GM12874 (cell line): ENCODE measurements at regions not wholly inside any gene's neighbourhood (a gene's known extent, or its start where the extent isn't known, plus 50 kb on each side); places are given as distances from the start of the nearest gene placed in this dataset.

Experiments used
- TF ChIP-seq, protein P1 (sequence below): IDR thresholded peaks from 2 replicates; pipeline ENCODE4 v1.5.1; 2011; ENCODE audit warnings: low read depth, mild to moderate bottlenecking, control low read depth, low read length, moderate library complexity; ENCODE audit not compliant: insufficient read depth

DNA sequence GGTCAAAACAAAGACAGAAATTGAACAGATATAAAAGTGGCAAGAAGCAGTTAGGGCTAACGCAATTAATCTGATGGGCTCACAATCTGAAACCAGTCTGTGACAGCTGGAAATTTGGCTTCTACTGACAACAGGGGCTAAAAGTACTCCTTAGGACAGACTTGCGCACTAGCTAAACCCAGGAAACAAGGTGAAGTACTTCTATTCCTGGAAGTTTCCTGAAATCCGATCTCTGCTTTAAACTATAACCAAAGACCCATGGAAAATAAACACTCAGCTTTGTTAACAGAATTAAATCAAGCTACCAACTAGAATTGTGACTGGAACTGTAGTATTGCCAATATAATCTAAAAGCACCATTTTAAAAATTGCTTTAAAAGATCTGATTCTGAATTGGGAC, 520.2 kb upstream of the ZWINT start:
- TF ChIP-seq, protein P1, sequence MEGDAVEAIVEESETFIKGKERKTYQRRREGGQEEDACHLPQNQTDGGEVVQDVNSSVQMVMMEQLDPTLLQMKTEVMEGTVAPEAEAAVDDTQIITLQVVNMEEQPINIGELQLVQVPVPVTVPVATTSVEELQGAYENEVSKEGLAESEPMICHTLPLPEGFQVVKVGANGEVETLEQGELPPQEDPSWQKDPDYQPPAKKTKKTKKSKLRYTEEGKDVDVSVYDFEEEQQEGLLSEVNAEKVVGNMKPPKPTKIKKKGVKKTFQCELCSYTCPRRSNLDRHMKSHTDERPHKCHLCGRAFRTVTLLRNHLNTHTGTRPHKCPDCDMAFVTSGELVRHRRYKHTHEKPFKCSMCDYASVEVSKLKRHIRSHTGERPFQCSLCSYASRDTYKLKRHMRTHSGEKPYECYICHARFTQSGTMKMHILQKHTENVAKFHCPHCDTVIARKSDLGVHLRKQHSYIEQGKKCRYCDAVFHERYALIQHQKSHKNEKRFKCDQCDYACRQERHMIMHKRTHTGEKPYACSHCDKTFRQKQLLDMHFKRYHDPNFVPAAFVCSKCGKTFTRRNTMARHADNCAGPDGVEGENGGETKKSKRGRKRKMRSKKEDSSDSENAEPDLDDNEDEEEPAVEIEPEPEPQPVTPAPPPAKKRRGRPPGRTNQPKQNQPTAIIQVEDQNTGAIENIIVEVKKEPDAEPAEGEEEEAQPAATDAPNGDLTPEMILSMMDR: no peak

- TF ChIP-seq, protein P1: no peak
These were observed 519.5 kb upstream of the ZWINT start for GRCh38 chr10:56880606-56881005.

GRCh38 chr10:56874950-56875349, 513.9 kb upstream of the ZWINT start:
- TF ChIP-seq, protein P1: no peak

DNA sequence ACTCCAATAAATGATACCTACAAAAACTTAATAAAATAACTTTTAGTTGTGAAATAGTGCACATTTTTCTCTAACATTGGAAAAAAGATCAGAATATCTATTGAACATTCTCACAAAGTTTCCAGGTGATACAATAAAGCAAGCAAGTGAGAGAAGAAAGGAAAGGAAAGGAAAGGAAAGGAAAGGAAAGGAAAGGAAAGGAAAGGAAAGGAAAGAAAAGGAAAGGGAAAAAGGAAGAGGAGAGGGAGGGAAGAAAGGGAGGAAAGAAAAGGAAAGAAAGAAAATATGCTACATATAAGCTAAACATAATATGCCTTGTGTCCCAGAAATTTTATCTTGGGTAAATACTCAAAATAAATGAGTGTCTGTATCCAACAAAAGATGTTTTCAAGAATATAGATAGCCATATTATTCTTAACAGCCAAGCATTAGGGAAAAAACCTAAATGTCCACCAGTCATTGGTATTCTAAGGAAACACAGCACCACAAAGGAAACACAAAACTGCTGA, 510.2 kb upstream of the ZWINT start:
- TF ChIP-seq, protein P1: no peak

DNA sequence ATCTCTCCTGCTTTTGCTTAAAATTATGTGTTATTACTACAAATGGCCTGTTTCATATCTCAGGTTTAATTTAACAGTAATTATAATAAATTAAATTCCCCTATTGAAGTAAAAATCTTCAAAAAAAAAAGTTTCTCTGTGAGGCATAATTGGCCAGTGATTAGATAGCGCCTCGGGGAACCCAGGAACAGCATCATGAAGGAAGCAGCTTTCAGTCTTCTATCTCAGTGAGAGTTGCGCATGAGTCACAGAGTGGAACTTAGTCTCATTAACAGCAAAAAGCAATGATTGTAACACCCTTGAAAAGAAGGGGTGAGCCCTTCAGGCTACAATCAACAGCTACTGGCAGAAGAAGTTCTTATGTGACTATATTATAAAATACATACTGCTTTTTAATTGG, 506.2 kb upstream of the ZWINT start:
- TF ChIP-seq, protein P1: no peak

DNA sequence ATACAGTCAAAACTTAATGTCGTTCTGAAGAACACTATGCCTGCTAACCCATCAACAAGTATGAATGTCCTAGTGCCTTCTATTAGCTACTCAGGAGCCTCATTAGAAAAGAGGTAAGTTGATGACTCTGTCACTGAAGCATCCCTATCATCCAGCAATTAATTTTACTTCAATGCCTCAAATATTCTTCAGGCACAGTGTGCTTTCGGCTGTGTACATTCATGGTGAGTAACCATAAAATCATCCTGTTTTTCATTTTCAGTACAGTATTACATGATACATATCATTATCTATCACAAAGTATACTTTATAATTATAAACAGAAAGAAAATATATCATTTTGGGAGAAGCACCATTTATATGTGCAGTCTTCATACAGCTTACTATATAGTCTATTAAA, 495.5 kb upstream of the ZWINT start:
- TF ChIP-seq, protein P1: no peak

DNA sequence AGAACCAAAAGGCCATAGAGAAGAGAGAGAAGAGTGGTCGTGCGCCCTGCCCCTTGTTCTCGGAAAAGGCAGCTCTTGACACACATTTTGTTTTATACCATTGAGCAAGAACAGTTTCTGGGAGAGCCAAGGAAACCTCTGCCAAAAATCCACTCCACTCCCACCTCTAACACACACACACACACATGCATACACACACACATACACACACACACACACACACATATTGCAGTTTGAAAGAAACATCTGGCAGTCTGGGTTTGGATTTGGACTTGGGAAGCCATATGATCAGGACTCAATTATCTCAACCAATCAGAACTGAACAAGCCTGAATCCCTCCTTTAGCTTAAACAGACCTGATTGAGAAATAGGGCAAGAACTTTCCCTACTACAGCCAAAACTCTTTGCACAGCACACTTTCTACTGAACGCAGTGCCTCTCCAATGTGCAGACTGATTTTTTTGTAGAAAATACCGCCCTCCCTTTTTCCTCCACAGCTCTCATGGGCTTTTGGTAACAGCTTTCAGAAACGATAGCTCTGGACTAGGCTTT, 484.0 kb upstream of the ZWINT start:
- TF ChIP-seq, protein P1: no peak

GRCh38 chr10:56836659-56837058, 475.6 kb upstream of the ZWINT start:
- TF ChIP-seq, protein P1: no peak
